Keratinocyte (primary cell): ENCODE measurements at regions not wholly inside any gene's neighbourhood (a gene's known extent, or its start where the extent isn't known, plus 50 kb on each side); places are given as distances from the start of the nearest gene placed in this dataset.

Source experiments
- EZH2 ChIP-seq: IDR thresholded peaks from one replicate; pipeline ENCODE4 v1.6.1; 2012; ENCODE audit warnings: inconsistent platforms, mild to moderate bottlenecking, low read length, moderate library complexity
- TF ChIP-seq, protein P1 (sequence below), 3 experiments: IDR thresholded peaks in 1 of 3; conservative IDR thresholded peaks in 1 of 3; optimal IDR thresholded peaks in 1 of 3; 2 replicates in 2 of 3; 3 replicates in 1 of 3; pipeline versions ENCODE3 to v1.5.1; 2011; ENCODE audit warnings: low read length in 3 of 3, mild to moderate bottlenecking in 3 of 3, moderate library complexity in 2 of 3, control low read depth in 1 of 3, inconsistent platforms in 1 of 3; ENCODE audit not compliant: insufficient read depth in 2 of 3; ENCODE audit errors: extremely low read depth in 1 of 3

DNA sequence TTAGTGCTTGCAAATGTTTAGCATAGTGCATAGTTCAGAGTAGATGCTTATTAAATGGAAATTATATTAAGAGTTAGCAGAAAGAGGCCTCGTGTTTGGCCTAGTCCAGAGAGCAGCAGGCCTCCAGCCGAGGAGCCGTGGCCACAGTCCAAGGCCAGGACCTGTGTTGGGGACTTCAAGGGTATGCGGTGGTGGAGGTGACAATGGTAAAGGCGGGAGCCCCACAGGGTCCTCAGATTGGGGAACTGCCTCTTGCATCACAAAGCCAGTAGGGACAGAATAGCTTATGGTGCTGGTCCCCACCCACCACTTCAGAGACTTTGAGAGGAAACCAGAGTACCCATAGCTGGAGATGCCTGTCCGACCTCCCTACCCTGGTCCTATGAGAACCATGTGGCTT is 554.6 kb upstream of the RIOK2 start:
- TF ChIP-seq, protein P1, sequence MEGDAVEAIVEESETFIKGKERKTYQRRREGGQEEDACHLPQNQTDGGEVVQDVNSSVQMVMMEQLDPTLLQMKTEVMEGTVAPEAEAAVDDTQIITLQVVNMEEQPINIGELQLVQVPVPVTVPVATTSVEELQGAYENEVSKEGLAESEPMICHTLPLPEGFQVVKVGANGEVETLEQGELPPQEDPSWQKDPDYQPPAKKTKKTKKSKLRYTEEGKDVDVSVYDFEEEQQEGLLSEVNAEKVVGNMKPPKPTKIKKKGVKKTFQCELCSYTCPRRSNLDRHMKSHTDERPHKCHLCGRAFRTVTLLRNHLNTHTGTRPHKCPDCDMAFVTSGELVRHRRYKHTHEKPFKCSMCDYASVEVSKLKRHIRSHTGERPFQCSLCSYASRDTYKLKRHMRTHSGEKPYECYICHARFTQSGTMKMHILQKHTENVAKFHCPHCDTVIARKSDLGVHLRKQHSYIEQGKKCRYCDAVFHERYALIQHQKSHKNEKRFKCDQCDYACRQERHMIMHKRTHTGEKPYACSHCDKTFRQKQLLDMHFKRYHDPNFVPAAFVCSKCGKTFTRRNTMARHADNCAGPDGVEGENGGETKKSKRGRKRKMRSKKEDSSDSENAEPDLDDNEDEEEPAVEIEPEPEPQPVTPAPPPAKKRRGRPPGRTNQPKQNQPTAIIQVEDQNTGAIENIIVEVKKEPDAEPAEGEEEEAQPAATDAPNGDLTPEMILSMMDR (optimal IDR thresholded peaks at IDR 0.05 in 1 of 3, IDR thresholded peaks at IDR 0.05 in 1 of 3, conservative IDR thresholded peaks at IDR 0.05 in 1 of 3; ENCODE audit: extremely low read depth in 1 of 3, insufficient read depth in 2 of 3, low read length in 3 of 3): no peak
- TF ChIP-seq EZH2: no peak
